ENCODE measurements at regions not wholly inside any gene's neighbourhood (a gene's known extent, or its start where the extent isn't known, plus 50 kb on each side); places are given as distances from the start of the nearest gene placed in this dataset.
"Not testable (repeated sequence)": the region's sequence is repeated elsewhere in the genome, so short reads cannot be mapped to it uniquely, and the experiment has no call there.

GRCh38 chr17:30731210-30732132 lies 93.0 kb downstream of the CRLF3 start:
- peak; percentile 71 to 77 (median 77) for DNase-seq (ENCODE audit: low read depth in 3 of 3, low spot score in 2 of 3)

GRCh38 chr17:30730837-30731209 lies 93.7 kb downstream of the CRLF3 start:
- DNase-seq (ENCODE audit: low read depth in 3 of 3, low spot score in 2 of 3): not testable (repeated sequence)

DNA sequence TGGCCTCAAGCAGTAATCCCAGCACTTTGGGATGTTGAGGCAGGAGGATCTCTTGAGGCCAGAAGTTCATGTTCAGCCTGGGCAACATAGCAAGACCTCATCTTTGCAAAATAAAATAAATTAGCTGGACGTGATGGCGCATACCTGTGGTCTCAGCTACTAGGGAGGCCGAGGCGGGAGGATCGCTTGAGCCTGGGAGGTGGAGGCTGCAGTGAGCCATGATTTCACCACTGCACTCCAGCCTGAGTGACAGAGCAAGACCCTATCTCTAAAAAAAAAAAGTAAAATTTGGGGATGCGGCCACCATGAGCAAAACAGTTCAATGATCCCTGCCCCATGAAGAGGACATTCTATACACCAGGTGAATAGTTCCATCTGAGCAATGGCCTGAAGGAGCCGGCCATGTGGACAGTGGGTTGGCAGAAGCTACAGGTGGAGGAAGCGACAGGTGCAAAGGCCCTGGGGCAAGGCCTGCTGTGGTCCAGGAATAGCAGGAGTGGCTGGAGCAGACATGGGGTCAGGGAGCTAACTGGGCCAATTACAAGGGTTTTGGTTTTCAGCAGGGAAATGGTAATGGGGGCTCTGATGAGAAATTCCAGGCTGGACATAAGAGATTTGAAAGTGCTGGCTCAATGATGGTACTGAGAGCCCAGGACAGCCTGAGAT lies 94.2 kb downstream of the CRLF3 start:
- not testable (repeated sequence) for DNase-seq (ENCODE audit: low read depth in 3 of 3, low spot score in 2 of 3)

GRCh38 chr17:30729471-30730170 lies 94.9 kb downstream of the CRLF3 start:
- DNase-seq (ENCODE audit: low read depth in 3 of 3, low spot score in 2 of 3): not testable (repeated sequence)

GRCh38 chr17:30727517-30727916 lies 97.0 kb downstream of the CRLF3 start:
- not testable (repeated sequence) for DNase-seq (ENCODE audit: low read depth in 3 of 3, low spot score in 2 of 3)

DNA sequence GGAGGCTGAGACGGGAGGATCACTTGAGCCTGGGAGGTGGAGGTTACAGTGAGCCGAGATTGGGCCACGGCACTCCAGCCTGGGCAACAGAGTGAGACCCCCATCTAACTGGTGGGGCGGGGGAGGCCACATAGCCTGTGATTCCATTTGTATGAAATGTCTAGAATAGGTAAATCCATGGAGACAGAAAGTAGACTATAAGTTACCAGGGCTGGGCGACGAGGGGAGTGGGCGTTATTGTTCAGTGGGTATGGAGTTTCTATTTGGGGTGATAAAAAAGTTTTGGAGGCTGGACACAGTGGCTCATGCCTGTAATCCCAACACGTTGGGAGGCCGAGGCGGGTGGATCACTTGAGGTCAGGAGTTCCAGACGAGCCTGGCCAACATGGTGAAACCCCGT lies 97.8 kb downstream of the CRLF3 start:
- DNase-seq (ENCODE audit: low read depth in 3 of 3, low spot score in 2 of 3): not testable (repeated sequence)

GRCh38 chr17:30726310-30726709 lies 98.2 kb downstream of the CRLF3 start:
- DNase-seq (ENCODE audit: low read depth in 3 of 3, low spot score in 2 of 3): not testable (repeated sequence)

DNA sequence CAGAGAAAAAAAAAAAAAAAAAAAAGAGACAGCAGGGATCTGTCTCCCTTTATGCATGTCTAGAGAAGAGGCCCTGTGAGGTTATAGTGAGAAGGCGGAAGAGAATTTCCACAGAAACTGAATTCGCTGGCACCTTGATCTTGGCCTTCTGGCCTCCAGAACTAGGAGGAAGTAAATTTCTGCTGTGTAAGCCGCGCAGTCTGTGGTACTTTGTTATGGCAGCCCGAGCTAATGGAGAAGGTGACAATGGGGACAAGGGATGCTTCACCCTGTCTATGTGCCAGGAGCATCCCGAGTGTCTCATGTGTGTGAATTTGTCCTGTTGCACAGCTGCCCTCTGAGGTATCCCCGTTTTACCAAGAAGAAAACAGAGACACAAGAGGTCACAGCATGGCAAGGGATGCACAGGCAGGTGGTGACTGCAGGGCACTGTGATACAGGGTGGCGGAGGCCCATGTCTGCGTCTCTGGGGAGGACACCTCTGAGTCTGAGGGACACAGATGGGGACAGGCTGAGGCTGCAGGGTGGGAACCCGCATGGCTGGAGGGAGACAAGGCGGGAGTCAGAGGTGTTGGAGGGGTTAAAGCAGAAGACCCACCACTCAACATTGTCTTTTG lies 100.3 kb downstream of the CRLF3 start:
- not testable (repeated sequence) for DNase-seq (ENCODE audit: low read depth in 3 of 3, low spot score in 2 of 3)

DNA sequence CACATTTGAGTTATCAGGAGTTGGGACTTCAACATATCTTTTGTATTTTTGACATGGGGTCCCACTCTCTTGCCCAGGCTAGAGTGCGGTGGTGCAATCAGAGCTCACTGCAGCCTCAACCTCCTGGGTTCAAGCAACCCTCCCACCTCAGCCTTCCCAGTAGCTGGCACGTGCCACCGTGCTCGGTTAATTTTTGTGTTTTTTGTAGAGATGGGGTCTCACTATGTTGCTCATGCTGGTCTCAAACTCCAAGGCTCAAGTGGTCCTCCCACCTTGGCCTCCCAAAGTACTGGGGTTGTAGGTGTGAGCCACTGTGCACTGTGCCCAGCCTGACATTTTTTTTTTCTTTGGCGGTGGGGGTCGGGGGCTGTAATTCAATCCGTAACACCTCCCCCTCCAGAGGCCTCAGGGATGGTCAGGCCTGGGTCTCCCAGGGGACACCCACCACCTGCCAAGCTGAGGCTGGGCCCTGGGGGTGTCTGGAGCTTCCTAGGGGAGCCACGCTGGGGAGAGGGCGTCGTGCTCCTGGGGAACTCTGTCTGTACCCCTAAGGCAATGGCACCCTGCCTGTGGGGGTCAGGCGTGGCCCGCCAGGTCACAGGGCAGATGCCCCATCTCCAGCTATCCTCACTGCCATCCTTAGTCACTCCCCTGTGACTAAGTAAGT lies 102.2 kb downstream of the CRLF3 start:
- DNase-seq (ENCODE audit: low read depth in 3 of 3, low spot score in 2 of 3): not testable (repeated sequence)

GRCh38 chr17:30720971-30721370 lies 103.5 kb downstream of the CRLF3 start:
- DNase-seq (ENCODE audit: low read depth in 3 of 3, low spot score in 2 of 3): not testable (repeated sequence)

- no peak for DNase-seq (ENCODE audit: low read depth in 3 of 3, low spot score in 2 of 3)
These were observed 104.5 kb downstream of the CRLF3 start for GRCh38 chr17:30720013-30720471.

DNA sequence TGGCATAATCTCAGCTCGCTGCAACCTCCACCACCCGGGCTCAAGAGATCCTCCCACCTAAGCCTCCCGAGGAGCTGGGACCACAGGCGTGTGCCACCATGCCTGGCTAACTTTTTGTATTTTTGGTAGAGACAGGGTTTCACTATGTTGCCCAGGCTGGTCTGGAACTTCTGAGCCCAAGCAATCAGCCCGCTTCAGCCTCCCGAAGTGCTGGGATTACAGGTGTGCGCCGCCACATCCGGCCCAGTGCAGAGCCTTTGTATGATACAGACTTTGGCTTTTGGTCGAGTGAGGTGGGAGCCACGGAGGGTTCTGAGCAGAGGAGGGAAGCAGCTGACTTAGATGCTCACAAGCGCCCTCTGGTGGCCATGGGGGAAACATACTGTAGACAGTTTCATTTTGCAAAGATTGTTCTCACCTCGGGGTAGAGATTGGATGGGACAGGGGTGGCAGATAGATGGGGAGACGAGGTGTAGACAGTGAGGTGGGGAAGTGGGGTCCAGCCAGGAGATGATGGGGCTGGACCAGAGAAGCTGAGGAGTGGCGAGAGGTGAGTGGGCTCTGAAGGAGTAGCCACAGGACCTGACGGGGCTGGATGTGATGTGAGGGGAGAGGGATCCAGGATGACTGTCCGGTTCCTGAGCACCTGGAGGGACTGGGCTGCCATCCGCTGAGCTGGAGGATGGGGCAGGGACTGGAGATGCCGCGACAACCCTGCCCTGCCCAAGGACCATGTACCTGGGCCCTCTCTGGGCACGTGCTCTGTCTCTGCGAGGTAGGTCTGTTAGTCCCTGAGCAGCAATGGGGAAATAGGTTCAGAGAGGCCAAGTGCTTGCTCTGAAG lies 105.1 kb downstream of the CRLF3 start:
- not testable (repeated sequence) for DNase-seq (ENCODE audit: low read depth in 3 of 3, low spot score in 2 of 3)

DNA sequence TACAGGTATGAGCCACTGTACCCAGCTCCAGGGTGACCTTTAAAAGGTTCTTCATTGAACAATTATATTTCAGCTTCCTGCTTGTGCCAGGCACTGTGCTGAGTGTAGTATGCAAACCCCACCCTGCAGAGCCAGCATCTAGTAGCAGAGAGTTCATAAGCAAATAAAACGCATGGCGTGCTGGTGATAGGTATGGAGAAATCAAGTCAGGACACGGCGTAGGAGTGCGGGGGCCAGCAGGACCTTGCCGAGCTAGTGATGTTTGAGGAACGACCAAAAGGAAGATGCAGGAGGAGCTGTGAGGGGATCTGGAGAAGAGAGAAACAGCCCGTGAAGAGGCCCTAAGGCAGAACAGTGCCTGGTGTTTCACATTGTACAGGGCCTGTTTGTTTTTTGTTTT lies 105.8 kb downstream of the CRLF3 start:
- DNase-seq (ENCODE audit: low read depth in 3 of 3, low spot score in 2 of 3): not testable (repeated sequence)

DNA sequence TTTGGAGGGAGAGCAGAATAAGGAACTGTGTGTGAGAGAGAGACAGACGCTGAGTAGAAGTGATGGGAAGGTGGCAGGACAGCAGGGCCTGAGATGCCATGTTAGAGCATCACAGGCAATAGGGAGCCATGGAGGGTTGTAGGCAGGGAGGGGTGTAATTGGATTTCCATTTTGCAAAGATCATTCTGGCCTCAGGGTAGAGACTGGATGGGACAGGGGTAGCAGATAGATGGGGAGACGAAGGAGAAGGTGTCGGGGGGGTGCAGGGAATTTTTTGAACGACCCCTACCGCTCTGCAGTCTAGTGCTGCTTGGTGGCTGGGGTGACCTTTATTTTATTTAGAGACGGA lies 106.4 kb downstream of the CRLF3 start:
- not testable (repeated sequence) for DNase-seq (ENCODE audit: low read depth in 3 of 3, low spot score in 2 of 3)

DNA sequence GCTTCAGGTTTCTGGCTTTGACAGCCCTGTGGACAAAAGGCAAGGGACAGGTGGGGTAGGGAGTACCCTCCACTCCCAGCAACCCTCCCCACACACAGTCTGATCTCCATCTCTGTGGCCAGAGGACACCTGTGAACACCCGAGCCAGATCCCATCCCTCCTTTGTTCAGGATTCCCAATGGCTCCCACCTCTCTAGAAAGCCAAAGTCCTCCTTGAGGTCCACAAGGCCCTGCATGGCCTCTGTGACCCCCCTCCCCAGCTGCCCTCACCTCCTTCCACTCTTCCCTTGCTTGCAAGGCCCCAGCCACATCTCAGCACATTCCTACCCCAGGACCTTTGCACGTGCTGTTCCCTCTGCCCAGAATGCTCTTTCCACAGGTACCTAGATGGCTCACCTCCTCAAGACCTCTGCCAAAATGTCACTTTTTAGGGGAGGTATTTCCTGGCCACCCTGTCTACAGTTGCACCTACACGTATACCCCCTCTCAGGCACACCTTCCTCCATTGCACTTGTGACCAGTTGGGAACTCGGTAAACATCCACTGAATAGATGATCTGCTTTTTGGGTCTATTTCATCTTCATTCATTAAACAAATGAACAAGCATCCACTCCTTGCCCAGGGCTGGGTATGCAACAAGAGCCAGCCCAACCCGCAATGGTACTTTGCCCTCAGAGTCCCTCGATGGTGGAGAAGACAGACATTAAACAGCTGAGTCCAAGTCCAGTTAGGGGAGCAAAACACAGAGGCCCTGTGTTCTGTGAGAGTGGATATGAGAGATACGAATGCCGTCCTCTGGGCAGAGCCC lies 107.0 kb downstream of the CRLF3 start:
- DNase-seq (ENCODE audit: low read depth in 3 of 3, low spot score in 2 of 3): no peak

DNA sequence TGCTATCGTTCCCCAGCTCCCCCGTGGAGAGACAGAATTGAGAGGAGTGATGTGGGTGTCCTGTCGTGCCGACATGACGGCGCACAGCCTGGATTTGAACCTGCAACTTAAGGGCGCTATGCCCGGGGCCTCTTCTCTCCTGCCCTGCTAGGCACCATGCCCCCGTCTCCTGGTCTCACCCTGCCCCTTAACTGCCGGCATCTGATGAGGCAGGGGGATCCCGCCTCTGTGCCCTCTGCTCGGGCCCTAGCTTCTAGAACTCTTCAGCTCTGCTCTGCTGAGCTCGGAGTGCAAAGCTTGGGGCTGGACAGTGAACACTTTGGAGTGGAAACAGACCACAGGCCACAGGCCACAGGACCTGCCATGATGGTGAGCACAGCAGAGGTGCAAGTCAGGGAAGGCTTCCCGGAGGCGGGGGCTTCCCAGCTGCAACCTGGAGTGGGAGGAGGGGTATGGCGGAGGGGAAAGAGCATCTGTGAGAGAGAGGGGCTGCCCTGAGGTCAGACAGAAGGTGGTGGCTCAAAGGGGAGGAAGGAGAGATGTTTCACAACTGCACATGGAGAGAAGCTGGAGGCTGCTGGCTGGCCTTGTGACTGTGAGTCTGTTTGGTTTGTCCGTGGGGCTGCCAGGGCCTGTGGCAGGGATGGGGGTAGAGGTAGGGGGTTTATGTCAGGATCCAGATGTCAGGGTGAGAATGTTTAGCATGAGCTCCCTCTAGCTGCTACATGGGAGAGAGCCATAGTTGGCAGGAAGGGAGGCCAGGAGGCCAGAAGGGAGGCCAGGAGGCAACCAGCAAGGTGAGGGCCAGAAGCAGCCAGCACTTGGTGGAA lies 107.8 kb downstream of the CRLF3 start:
- no peak for DNase-seq (ENCODE audit: low read depth in 3 of 3, low spot score in 2 of 3)

- not testable (repeated sequence) for DNase-seq (ENCODE audit: low read depth in 3 of 3, low spot score in 2 of 3)
These were observed 109.5 kb downstream of the CRLF3 start for GRCh38 chr17:30714825-30715622.

All from right renal cortex interstitium (tissue), 3 donors.